ENCODE measurements at regions not wholly inside any gene's neighbourhood (a gene's known extent, or its start where the extent isn't known, plus 50 kb on each side); places are given as distances from the start of the nearest gene placed in this dataset.
A peak's percentile ranks its signal among the peaks of the same experiment; 100 is the strongest.
"Not testable (repeated sequence)": the region's sequence is repeated elsewhere in the genome, so short reads cannot be mapped to it uniquely, and the experiment has no call there.

- ATAC-seq (ENCODE audit: low read depth) (no peak), DNase-seq (no peak)
- H3K36me3 Mint-ChIP-seq (ENCODE audit: low read depth): no peaks in the 10 kb centered on the region
- CTCF ChIA-PET: interaction anchor here (1.5 kb wide), 1 partner anchor 20 kb away, joined by 3 read pairs; no protein-coding TSS in a partner anchor
- TF ChIP-seq CTCF (IDR thresholded peaks at IDR 0.05): no peak
- H3K4me3 Mint-ChIP-seq: no peak overlapping the region
- no peaks in the 10 kb centered on the region for H3K4me1 Mint-ChIP-seq
- POLR2A ChIA-PET: no interaction called here
- H3K27me3 Mint-ChIP-seq: peaks cover 13% of the 10 kb centered on the region
- H3K9me3 Mint-ChIP-seq: no peaks in the 10 kb centered on the region
- no peak overlapping the region for H3K27ac Mint-ChIP-seq
- intact Hi-C loops (cut with micrococcal nuclease): no loop called here
Observed at GRCh38 chr14:106396999-106397398, 870.6 kb downstream of the TMEM121 start.

- ATAC-seq (ENCODE audit: low read depth); H3K9me3 Mint-ChIP-seq; H3K36me3 Mint-ChIP-seq (ENCODE audit: low read depth); H3K27me3 Mint-ChIP-seq; intact Hi-C loops (cut with micrococcal nuclease); H3K27ac Mint-ChIP-seq; H3K4me1 Mint-ChIP-seq; POLR2A ChIA-PET; DNase-seq; CTCF ChIA-PET; H3K4me3 Mint-ChIP-seq: not testable (repeated sequence)
Observed at GRCh38 chr14:106398931-106399331, 872.5 kb downstream of the TMEM121 start.

GRCh38 chr14:106401316-106401715, 874.9 kb downstream of the TMEM121 start:
- CTCF ChIA-PET; ATAC-seq (ENCODE audit: low read depth); H3K4me1 Mint-ChIP-seq; H3K9me3 Mint-ChIP-seq; H3K36me3 Mint-ChIP-seq (ENCODE audit: low read depth); DNase-seq; H3K27me3 Mint-ChIP-seq; intact Hi-C loops (cut with micrococcal nuclease); H3K27ac Mint-ChIP-seq; H3K4me3 Mint-ChIP-seq; POLR2A ChIA-PET: not testable (repeated sequence)

GRCh38 chr14:106410229-106410628, 883.8 kb downstream of the TMEM121 start:
- H3K9me3 Mint-ChIP-seq; DNase-seq; ATAC-seq (ENCODE audit: low read depth); H3K4me1 Mint-ChIP-seq; H3K36me3 Mint-ChIP-seq (ENCODE audit: low read depth); POLR2A ChIA-PET; H3K4me3 Mint-ChIP-seq; H3K27ac Mint-ChIP-seq; H3K27me3 Mint-ChIP-seq: not testable (repeated sequence)
- intact Hi-C loops (cut with micrococcal nuclease): loop anchor here (5.0 kb wide), 1 partner anchor 873 kb away; no protein-coding TSS in a partner anchor
- CTCF ChIA-PET: interaction anchor here (1.9 kb wide), 1 partner anchor 11 kb away, joined by 10 read pairs; no protein-coding TSS in a partner anchor

GRCh38 chr14:106414464-106414863, 888.1 kb downstream of the TMEM121 start:
- ATAC-seq (ENCODE audit: low read depth): no peak
- Mint-ChIP-seq H3K27me3 (peaks cover 3% of the 10 kb centered on the region), H3K9me3 (no peaks in the 10 kb centered on the region), H3K36me3 (ENCODE audit: low read depth) (no peaks in the 10 kb centered on the region), H3K4me3 (no peak overlapping the region), H3K4me1 (no peaks in the 10 kb centered on the region), H3K27ac (no peak overlapping the region)
- intact Hi-C loops (cut with micrococcal nuclease): loop anchor here (5.0 kb wide), 1 partner anchor 877 kb away; no protein-coding TSS in a partner anchor
- no peak for TF ChIP-seq CTCF (IDR thresholded peaks at IDR 0.05)
- CTCF ChIA-PET: no interaction called here
- POLR2A ChIA-PET: no interaction called here
- DNase-seq: no peak

GRCh38 chr14:106417224-106418049, 891.1 kb downstream of the TMEM121 start:
- H3K4me1 Mint-ChIP-seq: no peaks in the 10 kb centered on the region
- no peaks in the 10 kb centered on the region for H3K9me3 Mint-ChIP-seq
- H3K27ac Mint-ChIP-seq: no peak overlapping the region
- intact Hi-C loops (cut with micrococcal nuclease): no loop called here
- peaks cover 11% of the 10 kb centered on the region for H3K27me3 Mint-ChIP-seq
- H3K4me3 Mint-ChIP-seq: no peak overlapping the region
- ATAC-seq (ENCODE audit: low read depth): peak; percentile 78
- peak; percentile 67 for DNase-seq
- peak; percentile 41 for TF ChIP-seq CTCF (IDR thresholded peaks at IDR 0.05)
- ChIA-PET POLR2A (interaction anchor here (0.6 kb wide), 1 partner anchor 643 kb away, joined by 3 read pairs; no protein-coding TSS in a partner anchor), CTCF (interaction anchor here (0.6 to 1.8 kb wide), 14 partner anchors 19 to 884 kb away, joined by 3 to 8 read pairs (median 4); no protein-coding TSS in a partner anchor)
- H3K36me3 Mint-ChIP-seq (ENCODE audit: low read depth): no peaks in the 10 kb centered on the region
